ENCODE measurements at regions not wholly inside any gene's neighbourhood (a gene's known extent, or its start where the extent isn't known, plus 50 kb on each side); places are given as distances from the start of the nearest gene placed in this dataset.

DNA sequence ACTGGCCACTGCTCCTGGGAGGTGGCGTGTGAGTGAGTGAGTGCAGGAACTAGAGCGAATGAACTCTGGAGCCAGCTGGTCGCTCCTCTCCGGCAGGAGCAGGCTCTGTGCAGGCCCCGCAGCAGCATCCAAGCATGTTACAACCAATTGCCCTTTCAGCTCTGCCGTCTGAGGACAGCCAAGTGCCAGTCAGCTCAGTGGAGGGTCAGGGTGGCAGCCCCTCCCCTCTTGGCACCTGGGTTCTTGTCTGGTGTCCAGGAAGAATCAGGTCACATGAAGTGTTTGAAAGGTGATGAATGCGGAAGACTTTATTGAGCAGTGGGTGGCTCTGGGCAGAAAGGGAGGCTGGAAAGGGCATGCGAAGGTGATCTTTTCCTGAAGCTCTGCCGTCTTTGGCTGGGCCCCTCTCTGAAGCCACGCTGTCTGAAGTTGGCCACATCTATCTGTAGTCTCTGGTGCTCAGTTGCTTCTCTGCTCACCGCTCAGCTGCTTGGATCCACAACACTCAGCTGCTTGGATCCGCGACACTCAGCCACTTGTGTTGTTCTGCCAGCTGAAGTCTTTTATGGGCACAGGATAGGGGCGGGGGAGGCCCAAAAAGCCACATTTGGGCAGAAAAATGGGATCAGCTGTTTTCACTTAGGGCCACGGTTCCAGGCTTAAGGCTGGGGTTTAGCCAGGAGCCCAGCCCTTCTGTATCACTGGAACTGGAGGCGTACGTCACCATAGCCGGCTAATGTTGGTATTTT lies 139.8 kb downstream of the ADSS2 start:
- no peak overlapping the region for H3K4me3 ChIP-seq (ENCODE audit: low read depth in 1 of 2, low read length in 1 of 2)
- H3K4me1 ChIP-seq (ENCODE audit: control insufficient read depth in 1 of 2, insufficient read depth in 1 of 2, low read depth in 1 of 2, low read length in 1 of 2): peaks cover 2% of the 10 kb centered on the region in 2 experiments
- H3K9me3 ChIP-seq: no peaks in the 10 kb centered on the region
- H3K36me3 ChIP-seq: no peaks in the 10 kb centered on the region
- no peaks in the 10 kb centered on the region for H3K27me3 ChIP-seq
- H3K27ac ChIP-seq: no peak overlapping the region
- TF ChIP-seq, protein P1, sequence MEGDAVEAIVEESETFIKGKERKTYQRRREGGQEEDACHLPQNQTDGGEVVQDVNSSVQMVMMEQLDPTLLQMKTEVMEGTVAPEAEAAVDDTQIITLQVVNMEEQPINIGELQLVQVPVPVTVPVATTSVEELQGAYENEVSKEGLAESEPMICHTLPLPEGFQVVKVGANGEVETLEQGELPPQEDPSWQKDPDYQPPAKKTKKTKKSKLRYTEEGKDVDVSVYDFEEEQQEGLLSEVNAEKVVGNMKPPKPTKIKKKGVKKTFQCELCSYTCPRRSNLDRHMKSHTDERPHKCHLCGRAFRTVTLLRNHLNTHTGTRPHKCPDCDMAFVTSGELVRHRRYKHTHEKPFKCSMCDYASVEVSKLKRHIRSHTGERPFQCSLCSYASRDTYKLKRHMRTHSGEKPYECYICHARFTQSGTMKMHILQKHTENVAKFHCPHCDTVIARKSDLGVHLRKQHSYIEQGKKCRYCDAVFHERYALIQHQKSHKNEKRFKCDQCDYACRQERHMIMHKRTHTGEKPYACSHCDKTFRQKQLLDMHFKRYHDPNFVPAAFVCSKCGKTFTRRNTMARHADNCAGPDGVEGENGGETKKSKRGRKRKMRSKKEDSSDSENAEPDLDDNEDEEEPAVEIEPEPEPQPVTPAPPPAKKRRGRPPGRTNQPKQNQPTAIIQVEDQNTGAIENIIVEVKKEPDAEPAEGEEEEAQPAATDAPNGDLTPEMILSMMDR (IDR thresholded peaks at IDR 0.05): no peak

DNA sequence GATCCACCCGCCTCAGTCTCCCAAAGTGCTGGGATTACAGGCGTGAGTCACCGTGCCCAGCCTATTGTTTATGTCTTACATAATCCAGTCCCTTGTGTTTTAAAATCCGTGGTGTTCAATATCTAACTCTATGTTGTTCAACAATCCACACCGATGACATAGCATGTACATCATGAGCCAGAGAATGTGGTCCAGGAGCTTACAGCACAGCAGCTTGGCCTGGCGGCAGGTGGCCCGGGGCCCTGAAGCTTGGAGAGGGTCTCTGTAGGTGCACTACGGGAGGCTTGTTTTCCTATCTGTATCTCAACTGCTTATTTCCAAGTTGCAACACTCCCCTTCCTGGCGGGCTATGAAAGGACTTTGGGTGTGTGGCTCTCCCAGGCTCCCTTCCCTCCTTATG lies 138.4 kb downstream of the ADSS2 start:
- Histone ChIP-seq H3K4me3 (ENCODE audit: low read depth in 1 of 2, low read length in 1 of 2) (no peak overlapping the region), H3K4me1 (ENCODE audit: control insufficient read depth in 1 of 2, insufficient read depth in 1 of 2, low read depth in 1 of 2, low read length in 1 of 2) (peaks cover 10 to 13% of the 10 kb centered on the region in 2 experiments), H3K36me3 (no peaks in the 10 kb centered on the region), H3K27ac (no peak overlapping the region), H3K9me3 (no peaks in the 10 kb centered on the region), H3K27me3 (no peaks in the 10 kb centered on the region)
- TF ChIP-seq, protein P1 (IDR thresholded peaks at IDR 0.05): no peak

GRCh38 chr1:244314921-244315559 lies 136.7 kb downstream of the ADSS2 start:
- Histone ChIP-seq H3K36me3 (no peaks in the 10 kb centered on the region), H3K4me3 (ENCODE audit: low read depth in 1 of 2, low read length in 1 of 2) (no peak overlapping the region), H3K27me3 (no peaks in the 10 kb centered on the region), H3K27ac (peak overlapping the region; percentile 0), H3K4me1 (ENCODE audit: control insufficient read depth in 1 of 2, insufficient read depth in 1 of 2, low read depth in 1 of 2, low read length in 1 of 2) (peaks cover 27 to 30% of the 10 kb centered on the region in 2 experiments), H3K9me3 (no peaks in the 10 kb centered on the region)
- TF ChIP-seq, protein P1 (IDR thresholded peaks at IDR 0.05): no peak

DNA sequence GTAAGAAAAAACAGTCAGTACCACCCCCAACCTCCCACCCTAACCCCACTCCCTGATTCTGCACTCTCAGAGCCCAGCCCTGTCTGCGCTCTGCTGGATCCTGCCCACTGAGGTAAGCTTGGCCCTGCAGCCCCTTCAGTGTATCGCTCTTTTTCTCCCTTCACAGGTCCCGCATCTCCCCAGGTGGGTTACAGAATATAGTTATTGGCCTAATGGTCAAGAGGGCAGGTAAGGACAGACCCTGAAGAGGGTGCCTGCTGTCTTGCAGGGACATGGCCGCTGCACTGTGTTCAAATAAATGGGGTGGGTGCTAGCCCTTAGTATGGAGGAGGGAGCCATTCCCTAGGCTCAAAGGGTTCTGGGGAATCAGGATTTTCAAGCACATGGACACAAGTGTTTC lies 135.7 kb downstream of the ADSS2 start:
- H3K4me1 ChIP-seq (ENCODE audit: control insufficient read depth in 1 of 2, insufficient read depth in 1 of 2, low read depth in 1 of 2, low read length in 1 of 2): peaks cover 36 to 40% of the 10 kb centered on the region in 2 experiments
- TF ChIP-seq, protein P1 (IDR thresholded peaks at IDR 0.05): no peak
- H3K4me3 ChIP-seq (ENCODE audit: low read depth in 1 of 2, low read length in 1 of 2): no peak overlapping the region
- H3K36me3 ChIP-seq: no peaks in the 10 kb centered on the region
- peak overlapping the region; percentile 11 for H3K27ac ChIP-seq
- no peaks in the 10 kb centered on the region for H3K27me3 ChIP-seq
- no peaks in the 10 kb centered on the region for H3K9me3 ChIP-seq

DNA sequence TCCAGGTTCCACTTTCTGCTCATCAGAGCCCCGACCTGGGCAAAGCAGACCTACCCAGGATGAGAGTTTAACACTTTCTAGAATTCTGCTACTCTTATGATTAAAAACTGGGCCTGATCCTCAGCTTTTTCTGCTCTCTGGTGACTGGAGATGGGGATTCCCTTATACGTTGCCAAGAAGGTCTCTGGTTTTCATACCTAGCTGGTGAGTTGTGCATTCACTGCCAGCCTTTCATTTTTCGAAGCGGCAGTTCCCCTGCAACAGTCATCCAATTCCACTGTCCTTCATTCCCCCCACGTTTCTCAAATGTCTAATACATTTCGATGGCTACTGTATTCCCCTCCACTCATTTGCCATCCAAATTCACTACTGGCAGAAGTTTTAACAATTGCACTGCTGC lies 135.3 kb downstream of the ADSS2 start:
- Histone ChIP-seq H3K4me1 (ENCODE audit: control insufficient read depth in 1 of 2, insufficient read depth in 1 of 2, low read depth in 1 of 2, low read length in 1 of 2) (peaks cover 40 to 44% of the 10 kb centered on the region in 2 experiments), H3K9me3 (no peaks in the 10 kb centered on the region), H3K36me3 (no peaks in the 10 kb centered on the region), H3K4me3 (ENCODE audit: low read depth in 1 of 2, low read length in 1 of 2) (no peak overlapping the region), H3K27ac (peak overlapping the region; percentile 11), H3K27me3 (no peaks in the 10 kb centered on the region)
- TF ChIP-seq, protein P1 (IDR thresholded peaks at IDR 0.05): no peak
